GM13976 (cell line): ENCODE measurements at regions not wholly inside any gene's neighbourhood (a gene's known extent, or its start where the extent isn't known, plus 50 kb on each side); places are given as distances from the start of the nearest gene placed in this dataset.

Experiments used
- DNase-seq: peaks from one replicate; pipeline ENCODE4 v3.0.0; 2012; ENCODE audit warnings: low spot score
- CTCF ChIP-seq: IDR thresholded peaks from 2 replicates; pipeline ENCODE4 v1.5.1; 2012; ENCODE audit warnings: borderline replicate concordance, mild to moderate bottlenecking; ENCODE audit not compliant: insufficient read depth; ENCODE audit errors: extremely low read depth, missing control alignments, control extremely low read depth
- in situ Hi-C: fragments of 300-500 bp; cut with MboI; formaldehyde crosslinking; loops from one replicate; pipeline ENCODE4 v1.12.0; 2022; ENCODE audit warnings: low sequenced_read_pairs, mixed read lengths, inconsistent platforms; ENCODE audit not compliant: unreplicated experiment

- DNase-seq, result no peak
- no peak for TF ChIP-seq CTCF
- in situ Hi-C loops, result no loop called here
Observed at GRCh38 chr16:63512910-63513309, 1476.7 kb upstream of the CDH8 start.

- no peak for TF ChIP-seq CTCF
- in situ Hi-C loops, result no loop called here
- no peak for DNase-seq
Observed at GRCh38 chr16:63497408-63497807, 1461.2 kb upstream of the CDH8 start.

- TF ChIP-seq CTCF, result no peak
- no peak for DNase-seq
- in situ Hi-C loops, result no loop called here
Observed at GRCh38 chr16:63496282-63496681, 1460.0 kb upstream of the CDH8 start.

GRCh38 chr16:63488955-63489354, 1452.7 kb upstream of the CDH8 start:
- in situ Hi-C loops, result no loop called here
- DNase-seq, result no peak
- TF ChIP-seq CTCF, result no peak

GRCh38 chr16:63481060-63481459, 1444.8 kb upstream of the CDH8 start:
- no peak for TF ChIP-seq CTCF
- in situ Hi-C loops, result no loop called here
- DNase-seq, result no peak

GRCh38 chr16:63473725-63474124, 1437.5 kb upstream of the CDH8 start:
- no peak for DNase-seq
- in situ Hi-C loops, result no loop called here
- no peak for TF ChIP-seq CTCF

- no peak for TF ChIP-seq CTCF
- in situ Hi-C loops, result no loop called here
- DNase-seq, result no peak
Observed at GRCh38 chr16:63467513-63467912, 1431.3 kb upstream of the CDH8 start.
